Loucy (cell line): ENCODE measurements at regions not wholly inside any gene's neighbourhood (a gene's known extent, or its start where the extent isn't known, plus 50 kb on each side); places are given as distances from the start of the nearest gene placed in this dataset.

Experiments used
- H2AFZ ChIP-seq: fragments of 200-600 bp; sonication (generic); 2 replicates; pipeline ENCODE4 v1.6.0; 2016; ENCODE audit warnings: antibody characterized with exemption, mild to moderate bottlenecking, low read length, moderate library complexity
- H3F3A ChIP-seq: fragments of 200-600 bp; 2 replicates; pipeline ENCODE4 v1.6.0; 2016; ENCODE audit warnings: antibody characterized with exemption, low read depth, mild to moderate bottlenecking
- H3K27me3 ChIP-seq: fragments of 200-600 bp; sonication (generic); 2 replicates; pipeline ENCODE4 v1.6.1; 2014; ENCODE audit warnings: low read length, mild to moderate bottlenecking; ENCODE audit not compliant: insufficient read depth, poor library complexity, severe bottlenecking
- H3K36me3 ChIP-seq: fragments of 200-600 bp; sonication (generic); 2 replicates; pipeline ENCODE4 v1.6.1; 2016; ENCODE audit warnings: low read length; ENCODE audit not compliant: insufficient read depth
- H3K4me1 ChIP-seq: fragments of 200-600 bp; sonication (generic); 2 replicates; pipeline ENCODE4 v1.5.1; 2014; ENCODE audit warnings: low read length, mild to moderate bottlenecking; ENCODE audit not compliant: insufficient read depth, poor library complexity, severe bottlenecking
- H3K4me2 ChIP-seq: fragments of 200-600 bp; sonication (generic); 2 replicates; pipeline ENCODE4 v1.6.0; 2014; ENCODE audit warnings: antibody characterized with exemption, low read length, low read depth, mild to moderate bottlenecking; ENCODE audit not compliant: poor library complexity, severe bottlenecking
- H3K4me3 ChIP-seq: fragments of 200-600 bp; sonication (generic); 2 replicates; pipeline ENCODE4 v1.5.1; 2014; ENCODE audit warnings: low read length, mild to moderate bottlenecking, mixed read lengths; ENCODE audit not compliant: poor library complexity, severe bottlenecking
- H3K79me2 ChIP-seq: fragments of 200-600 bp; sonication (generic); 2 replicates; pipeline ENCODE4 v1.6.1; 2014; ENCODE audit warnings: low read length; ENCODE audit not compliant: insufficient read depth
- H3K9ac ChIP-seq: fragments of 200-600 bp; sonication (generic); 2 replicates; pipeline ENCODE4 v1.6.0; 2014; ENCODE audit warnings: mild to moderate bottlenecking, low read depth, low read length, moderate library complexity; ENCODE audit not compliant: poor library complexity, severe bottlenecking
- H3K9me2 ChIP-seq: fragments of 200-600 bp; sonication (generic); replicated peaks from 2 replicates; pipeline ENCODE4 v1.6.1; 2016; ENCODE audit warnings: low read depth, low read length, mixed read lengths
- H3K9me3 ChIP-seq: fragments of 200-600 bp; sonication (generic); 2 replicates; pipeline ENCODE4 v1.6.1; 2014; ENCODE audit warnings: mild to moderate bottlenecking, antibody characterized with exemption, low read length, low read depth; ENCODE audit not compliant: insufficient read depth
- H4K20me1 ChIP-seq: fragments of 200-600 bp; sonication (generic); 2 replicates; pipeline ENCODE4 v1.6.0; 2014; ENCODE audit warnings: antibody characterized with exemption, low read length, mild to moderate bottlenecking; ENCODE audit not compliant: insufficient read depth, poor library complexity, severe bottlenecking
- CTCF ChIP-seq: fragments of 200-600 bp; sonication (generic); conservative IDR thresholded peaks from 2 replicates; pipeline ENCODE4 v1.5.1; 2014; ENCODE audit warnings: mild to moderate bottlenecking, antibody characterized with exemption, low read length
- EZH2phosphoT487 ChIP-seq: fragments of 200-600 bp; IDR thresholded peaks from 2 replicates; pipeline ENCODE4 v1.6.1; 2018; ENCODE audit warnings: antibody characterized with exemption, mild to moderate bottlenecking, moderate library complexity, borderline replicate concordance

- Histone ChIP-seq H3K9me3 (no peaks in the 10 kb centered on the region), H3K79me2 (no peaks in the 10 kb centered on the region), H3F3A (no peaks in the 10 kb centered on the region), H3K4me1 (peaks cover 8% of the 10 kb centered on the region), H4K20me1 (no peaks in the 10 kb centered on the region), H3K9ac (no peak overlapping the region), H3K27me3 (no peaks in the 10 kb centered on the region), H3K4me2 (no peak overlapping the region), H3K4me3 (no peak overlapping the region), H3K9me2 (no peaks in the 10 kb centered on the region), H3K36me3 (no peaks in the 10 kb centered on the region), H2AFZ (no peak overlapping the region)
- TF ChIP-seq EZH2phosphoT487 = no peak
- no peak for TF ChIP-seq CTCF
These were observed 131.4 kb downstream of the KIF4B start for GRCh38 chr5:155144956-155145355.

- Histone ChIP-seq H3K79me2 (no peaks in the 10 kb centered on the region), H3K9ac (no peak overlapping the region), H3F3A (no peaks in the 10 kb centered on the region), H3K9me2 (no peaks in the 10 kb centered on the region), H3K4me1 (peaks cover 17% of the 10 kb centered on the region), H4K20me1 (no peaks in the 10 kb centered on the region), H3K4me2 (no peak overlapping the region), H3K4me3 (no peak overlapping the region), H3K27me3 (no peaks in the 10 kb centered on the region), H3K36me3 (no peaks in the 10 kb centered on the region), H3K9me3 (no peaks in the 10 kb centered on the region), H2AFZ (peak overlapping the region; percentile 21; the same call in 1 of the 2 replicates)
- peak; percentile 53 for TF ChIP-seq CTCF
- no peak for TF ChIP-seq EZH2phosphoT487
These were observed 133.7 kb downstream of the KIF4B start for GRCh38 chr5:155147222-155147621.

GRCh38 chr5:155148694-155149093, 135.1 kb downstream of the KIF4B start:
- Histone ChIP-seq H3K9ac (no peak overlapping the region), H3K4me2 (no peak overlapping the region), H3K36me3 (no peaks in the 10 kb centered on the region), H3K27me3 (no peaks in the 10 kb centered on the region), H3K4me3 (no peak overlapping the region), H3F3A (no peaks in the 10 kb centered on the region), H3K79me2 (no peaks in the 10 kb centered on the region), H3K9me3 (no peaks in the 10 kb centered on the region), H3K9me2 (no peaks in the 10 kb centered on the region), H2AFZ (no peak overlapping the region), H3K4me1 (peaks cover 17% of the 10 kb centered on the region), H4K20me1 (no peaks in the 10 kb centered on the region)
- no peak for TF ChIP-seq CTCF
- TF ChIP-seq EZH2phosphoT487 = no peak
